Naive thymus-derived CD8-positive, alpha-beta T cell (primary cell): ENCODE measurements at regions not wholly inside any gene's neighbourhood (a gene's known extent, or its start where the extent isn't known, plus 50 kb on each side); places are given as distances from the start of the nearest gene placed in this dataset.

Source experiments
- ATAC-seq, 2 donors: fragments of 150-1000 bp; cut with Tn5 transposase in 1 of 2; sonication (Bioruptor Pico), chemical (Tn5 transposase) in 1 of 2; 1 replicate in 1 of 2; 2 replicates in 1 of 2; pipeline ENCODE4 v1.10.0; 2021; ENCODE audit warnings: mild to moderate bottlenecking in 2 of 2, moderate library complexity in 2 of 2
- POLR2A ChIA-PET: fragments of 350-600 bp; sonication (Branson Sonifier 250); formaldehyde crosslinking; loops from one replicate; lab custom pipeline; 2021; ENCODE audit warnings: antibody characterized with exemption; lab: Charles Lee
- DNase-seq, 10 donors: peaks; one replicate each; pipeline versions ENCODE4 v3.0.0 to v3.0.0-alpha.2; 2020 to 2022
- H3K27ac Mint-ChIP-seq, 10 donors: one replicate each; pipeline ENCODE4 v1.8.0; 2020 to 2022; ENCODE audit warnings: mild to moderate bottlenecking in 10 of 10, mixed read lengths in 10 of 10, moderate library complexity in 4 of 10, inconsistent platforms in 1 of 10
- H3K27me3 Mint-ChIP-seq, 5 donors: one replicate each; pipeline ENCODE4 v1.8.0; 2021 to 2022; ENCODE audit warnings: mixed read lengths in 5 of 5
- H3K36me3 Mint-ChIP-seq, 3 donors: one replicate each; pipeline ENCODE4 v1.8.0; 2020 to 2022; ENCODE audit warnings: mixed read lengths in 3 of 3, mild to moderate bottlenecking in 2 of 3, inconsistent platforms in 1 of 3
- H3K4me1 Mint-ChIP-seq, 4 donors: one replicate each; pipeline ENCODE4 v1.8.0; 2021 to 2022; ENCODE audit warnings: mixed read lengths in 4 of 4
- H3K4me3 Mint-ChIP-seq, 10 donors: one replicate each; pipeline ENCODE4 v1.8.0; 2020 to 2022; ENCODE audit warnings: mild to moderate bottlenecking in 10 of 10, mixed read lengths in 10 of 10, moderate library complexity in 6 of 10, inconsistent platforms in 1 of 10
- H3K9me3 Mint-ChIP-seq, 9 donors: one replicate each; pipeline ENCODE4 v1.8.0; 2020 to 2022; ENCODE audit warnings: mixed read lengths in 9 of 9, mild to moderate bottlenecking in 3 of 9, inconsistent platforms in 1 of 9, moderate library complexity in 1 of 9

DNA sequence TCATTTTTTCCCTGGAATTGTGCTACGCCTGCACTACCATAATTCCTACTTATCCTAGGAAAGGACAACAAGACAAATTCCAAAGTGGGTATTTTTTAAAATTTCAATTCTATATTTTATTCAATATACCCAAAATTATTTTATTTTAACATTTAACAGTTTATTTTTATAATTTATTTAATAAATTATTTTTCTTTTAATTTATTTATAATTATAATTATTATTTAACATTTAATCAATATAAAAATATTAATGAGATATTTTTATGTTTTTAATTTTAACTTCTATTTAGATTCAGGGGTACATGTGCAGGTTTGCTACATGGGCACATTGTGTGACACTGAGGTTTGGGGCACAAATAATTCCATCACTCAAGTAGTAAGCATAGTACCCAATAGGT, 65.6 kb upstream of the VSTM2A start:
- ATAC-seq = no peak
- no peak overlapping the region for H3K27ac Mint-ChIP-seq
- peaks cover 5 to 23% (median 11%) of the 10 kb centered on the region in 9 donors for H3K9me3 Mint-ChIP-seq
- H3K36me3 Mint-ChIP-seq = no peaks in the 10 kb centered on the region
- no peak for DNase-seq
- no peaks in the 10 kb centered on the region for H3K4me1 Mint-ChIP-seq
- no peak overlapping the region for H3K4me3 Mint-ChIP-seq
- POLR2A ChIA-PET = no interaction called here
- no peaks in the 10 kb centered on the region for H3K27me3 Mint-ChIP-seq

DNA sequence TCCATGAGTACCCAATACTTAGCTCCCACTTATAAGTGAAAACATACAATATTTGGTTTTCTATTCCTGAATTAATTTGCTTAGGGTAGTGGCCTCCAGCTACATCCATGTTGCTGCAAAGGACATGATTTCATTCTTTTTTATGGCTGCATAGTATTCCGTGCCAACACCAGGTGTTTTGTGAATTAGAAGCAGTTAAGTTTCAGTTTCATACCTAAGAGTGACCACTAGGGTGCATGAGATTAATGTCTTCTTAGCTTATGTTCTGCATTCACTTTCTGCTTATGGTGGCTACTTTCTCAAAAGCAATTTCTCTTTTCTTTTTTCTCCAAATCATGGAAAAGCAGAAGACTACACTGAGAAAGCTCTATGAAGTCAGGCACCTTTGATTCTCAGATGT, 65.1 kb upstream of the VSTM2A start:
- no peak overlapping the region for H3K4me3 Mint-ChIP-seq
- H3K36me3 Mint-ChIP-seq = no peaks in the 10 kb centered on the region
- no peak overlapping the region for H3K27ac Mint-ChIP-seq
- no peak for ATAC-seq
- POLR2A ChIA-PET = no interaction called here
- DNase-seq = no peak
- no peaks in the 10 kb centered on the region for H3K4me1 Mint-ChIP-seq
- H3K9me3 Mint-ChIP-seq = peaks cover 5 to 21% (median 8%) of the 10 kb centered on the region in 9 donors
- H3K27me3 Mint-ChIP-seq = no peaks in the 10 kb centered on the region

DNA sequence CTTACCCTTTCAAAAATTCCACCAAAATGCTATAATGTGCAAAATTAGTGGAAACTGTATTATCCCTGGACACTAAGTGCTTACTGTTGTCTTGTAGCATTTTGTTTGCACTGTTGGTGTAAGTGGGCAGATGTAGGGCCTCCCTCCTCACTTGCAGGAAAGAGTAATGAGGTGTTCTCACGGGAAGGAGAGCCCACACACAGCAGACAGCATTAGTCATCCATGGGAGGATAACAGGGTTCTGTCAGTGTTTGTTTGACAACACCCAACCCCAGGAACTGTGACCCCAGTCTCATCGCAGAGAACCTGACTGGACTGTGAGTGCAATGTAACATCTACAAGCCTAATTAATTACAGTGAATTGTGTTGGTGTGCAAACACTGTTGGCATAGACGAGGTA, 58.7 kb upstream of the VSTM2A start:
- no peaks in the 10 kb centered on the region for H3K36me3 Mint-ChIP-seq
- DNase-seq = no peak
- H3K27me3 Mint-ChIP-seq = no peaks in the 10 kb centered on the region
- POLR2A ChIA-PET = no interaction called here
- no peak for ATAC-seq
- H3K4me1 Mint-ChIP-seq = no peaks in the 10 kb centered on the region
- H3K9me3 Mint-ChIP-seq = peaks cover 0 to 50% (median 12%) of the 10 kb centered on the region in 9 donors
- no peak overlapping the region for H3K27ac Mint-ChIP-seq
- no peak overlapping the region for H3K4me3 Mint-ChIP-seq

DNA sequence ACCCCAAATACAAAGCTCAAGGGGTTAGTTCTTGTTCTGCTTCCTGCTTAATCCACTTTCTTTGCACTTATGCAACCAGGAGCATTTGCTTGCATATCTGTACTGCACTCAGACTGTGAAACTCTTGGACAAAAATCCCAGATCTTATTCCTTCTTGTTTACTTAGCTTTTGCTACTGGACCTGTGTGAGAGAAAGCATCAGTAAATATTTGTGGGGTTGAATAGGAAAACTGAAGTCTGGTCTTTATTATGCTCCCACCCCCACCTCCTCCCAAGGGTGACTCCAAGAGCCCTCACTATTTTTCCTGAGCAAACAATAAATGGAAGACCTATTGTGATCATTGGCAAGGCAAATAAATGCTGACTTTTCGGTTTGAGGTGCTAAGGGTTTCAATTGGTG, 57.1 kb upstream of the VSTM2A start:
- H3K36me3 Mint-ChIP-seq = no peaks in the 10 kb centered on the region
- H3K9me3 Mint-ChIP-seq = peaks cover 1 to 49% (median 12%) of the 10 kb centered on the region in 9 donors
- H3K4me3 Mint-ChIP-seq = no peak overlapping the region
- H3K27me3 Mint-ChIP-seq = no peaks in the 10 kb centered on the region
- POLR2A ChIA-PET = no interaction called here
- no peak overlapping the region for H3K27ac Mint-ChIP-seq
- ATAC-seq (no peak), DNase-seq (no peak)
- no peaks in the 10 kb centered on the region for H3K4me1 Mint-ChIP-seq
